ENCODE measurements at regions not wholly inside any gene's neighbourhood (a gene's known extent, or its start where the extent isn't known, plus 50 kb on each side); places are given as distances from the start of the nearest gene placed in this dataset.

GRCh38 chr4:26237916-26238315 lies 82.9 kb upstream of the RBPJ start:
- TF ChIP-seq CTCF (IDR thresholded peaks at IDR 0.05) (no peak), EZH2 (IDR thresholded peaks at IDR 0.05; ENCODE audit: borderline replicate concordance, insufficient read depth, low read depth, low read length, poor library complexity, severe bottlenecking) (no peak)
